A549 (cell line): ENCODE measurements at regions not wholly inside any gene's neighbourhood (a gene's known extent, or its start where the extent isn't known, plus 50 kb on each side); places are given as distances from the start of the nearest gene placed in this dataset.

Experiments used
- CEBPB ChIP-seq, 2 experiments: fragments of >200 bp in 1 of 2; sonication (Bioruptor Twin) in 1 of 2; formaldehyde crosslinking in 1 of 2; IDR thresholded peaks; 2 replicates each; pipeline ENCODE4 v1.6.1; 2012 to 2016
- CTCF ChIP-seq: fragments of >200 bp; sonication (Bioruptor Twin); formaldehyde crosslinking; IDR thresholded peaks from 3 replicates; pipeline ENCODE4 v1.5.1; 2016
- POLR2A ChIP-seq: IDR thresholded peaks from 2 replicates; pipeline ENCODE4 v1.6.1; 2012; ENCODE audit warnings: mild to moderate bottlenecking, low read length

- no peak for TF ChIP-seq CTCF
- no peak for TF ChIP-seq CEBPB (IDR thresholded peaks at IDR 0.05)
- no peak for TF ChIP-seq POLR2A
Observed at GRCh38 chr4:23481566-23481965, 408.3 kb downstream of the PPARGC1A start.
